ENCODE measurements at regions not wholly inside any gene's neighbourhood (a gene's known extent, or its start where the extent isn't known, plus 50 kb on each side); places are given as distances from the start of the nearest gene placed in this dataset.

- TF ChIP-seq CTCF (IDR thresholded peaks at IDR 0.05; ENCODE audit: control insufficient read depth, insufficient read depth, low read depth, low read length, missing control alignments): no peak
- no peak for DNase-seq (ENCODE audit: low read depth)
- H3K4me3 ChIP-seq (ENCODE audit: control insufficient read depth, low read depth, low read length): no peak overlapping the region
These were observed 73.7 kb downstream of the SERPINA3 start for GRCh38 chr14:94685681-94686485.

GRCh38 chr14:94685166-94685581 lies 73.0 kb downstream of the SERPINA3 start:
- TF ChIP-seq CTCF (IDR thresholded peaks at IDR 0.05; ENCODE audit: control insufficient read depth, insufficient read depth, low read depth, low read length, missing control alignments): no peak
- DNase-seq (ENCODE audit: low read depth): no peak

GRCh38 chr14:94682736-94683135 lies 70.5 kb downstream of the SERPINA3 start:
- no peak for TF ChIP-seq CTCF (IDR thresholded peaks at IDR 0.05; ENCODE audit: control insufficient read depth, insufficient read depth, low read depth, low read length, missing control alignments)
- no peak for DNase-seq (ENCODE audit: low read depth)
- no peak overlapping the region for H3K4me3 ChIP-seq (ENCODE audit: control insufficient read depth, low read depth, low read length)

More at GRCh38 chr14:94685166-94685581, 73.0 kb downstream of the SERPINA3 start:
- no peak overlapping the region for H3K4me3 ChIP-seq (ENCODE audit: control insufficient read depth, low read depth, low read length)

- no peak overlapping the region for H3K4me3 ChIP-seq (ENCODE audit: control insufficient read depth, low read depth, low read length)
- no peak for DNase-seq (ENCODE audit: low read depth)
- no peak for TF ChIP-seq CTCF (IDR thresholded peaks at IDR 0.05; ENCODE audit: control insufficient read depth, insufficient read depth, low read depth, low read length, missing control alignments)
These were observed 69.9 kb downstream of the SERPINA3 start for GRCh38 chr14:94682061-94682516.

GRCh38 chr14:94681300-94682060 lies 69.3 kb downstream of the SERPINA3 start:
- peak; percentile 8 for DNase-seq (ENCODE audit: low read depth)
- no peak overlapping the region for H3K4me3 ChIP-seq (ENCODE audit: control insufficient read depth, low read depth, low read length)
- TF ChIP-seq CTCF (IDR thresholded peaks at IDR 0.05; ENCODE audit: control insufficient read depth, insufficient read depth, low read depth, low read length, missing control alignments): peak; percentile 64

- H3K4me3 ChIP-seq (ENCODE audit: control insufficient read depth, low read depth, low read length): no peak overlapping the region
- DNase-seq (ENCODE audit: low read depth): no peak
- no peak for TF ChIP-seq CTCF (IDR thresholded peaks at IDR 0.05; ENCODE audit: control insufficient read depth, insufficient read depth, low read depth, low read length, missing control alignments)
These were observed 68.7 kb downstream of the SERPINA3 start for GRCh38 chr14:94680862-94681288.

All from AG09309 (cell line).